GM12864 (cell line): ENCODE measurements at regions not wholly inside any gene's neighbourhood (a gene's known extent, or its start where the extent isn't known, plus 50 kb on each side); places are given as distances from the start of the nearest gene placed in this dataset.

Source experiments
- DNase-seq: peaks from one replicate; pipeline ENCODE4 v3.0.0-alpha.2; 2011; ENCODE audit warnings: low read depth
- H3K4me3 ChIP-seq: 2 replicates; pipeline ENCODE4 v1.5.1; 2011; ENCODE audit warnings: mild to moderate bottlenecking, low read depth, low read length, control low read depth
- TF ChIP-seq, protein P1 (sequence below): IDR thresholded peaks from 2 replicates; pipeline ENCODE4 v1.5.1; 2011; ENCODE audit warnings: low read depth, mild to moderate bottlenecking, moderate library complexity, low read length, control low read depth, inconsistent platforms; ENCODE audit errors: missing control alignments

DNA sequence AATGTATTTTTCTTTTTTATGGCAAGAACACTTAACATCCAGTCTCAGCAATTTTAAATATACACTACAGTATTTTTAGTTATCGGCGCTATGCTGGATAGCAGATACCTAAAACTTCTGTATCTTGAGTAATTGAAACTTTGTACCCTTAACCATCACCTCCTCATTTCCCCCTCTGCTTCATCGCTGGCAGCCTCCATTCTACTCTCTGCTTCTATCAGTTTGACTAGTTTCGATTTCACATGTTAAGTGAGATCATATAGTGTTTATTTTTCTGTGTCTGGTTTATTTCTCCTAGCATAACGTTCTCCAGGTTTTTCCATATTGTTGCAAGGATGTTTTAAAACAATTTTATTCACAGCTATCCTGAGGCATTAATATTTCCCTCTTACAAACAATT lies 340.8 kb upstream of the SLC10A2 start:
- no peak for DNase-seq
- TF ChIP-seq, protein P1, sequence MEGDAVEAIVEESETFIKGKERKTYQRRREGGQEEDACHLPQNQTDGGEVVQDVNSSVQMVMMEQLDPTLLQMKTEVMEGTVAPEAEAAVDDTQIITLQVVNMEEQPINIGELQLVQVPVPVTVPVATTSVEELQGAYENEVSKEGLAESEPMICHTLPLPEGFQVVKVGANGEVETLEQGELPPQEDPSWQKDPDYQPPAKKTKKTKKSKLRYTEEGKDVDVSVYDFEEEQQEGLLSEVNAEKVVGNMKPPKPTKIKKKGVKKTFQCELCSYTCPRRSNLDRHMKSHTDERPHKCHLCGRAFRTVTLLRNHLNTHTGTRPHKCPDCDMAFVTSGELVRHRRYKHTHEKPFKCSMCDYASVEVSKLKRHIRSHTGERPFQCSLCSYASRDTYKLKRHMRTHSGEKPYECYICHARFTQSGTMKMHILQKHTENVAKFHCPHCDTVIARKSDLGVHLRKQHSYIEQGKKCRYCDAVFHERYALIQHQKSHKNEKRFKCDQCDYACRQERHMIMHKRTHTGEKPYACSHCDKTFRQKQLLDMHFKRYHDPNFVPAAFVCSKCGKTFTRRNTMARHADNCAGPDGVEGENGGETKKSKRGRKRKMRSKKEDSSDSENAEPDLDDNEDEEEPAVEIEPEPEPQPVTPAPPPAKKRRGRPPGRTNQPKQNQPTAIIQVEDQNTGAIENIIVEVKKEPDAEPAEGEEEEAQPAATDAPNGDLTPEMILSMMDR = no peak

DNA sequence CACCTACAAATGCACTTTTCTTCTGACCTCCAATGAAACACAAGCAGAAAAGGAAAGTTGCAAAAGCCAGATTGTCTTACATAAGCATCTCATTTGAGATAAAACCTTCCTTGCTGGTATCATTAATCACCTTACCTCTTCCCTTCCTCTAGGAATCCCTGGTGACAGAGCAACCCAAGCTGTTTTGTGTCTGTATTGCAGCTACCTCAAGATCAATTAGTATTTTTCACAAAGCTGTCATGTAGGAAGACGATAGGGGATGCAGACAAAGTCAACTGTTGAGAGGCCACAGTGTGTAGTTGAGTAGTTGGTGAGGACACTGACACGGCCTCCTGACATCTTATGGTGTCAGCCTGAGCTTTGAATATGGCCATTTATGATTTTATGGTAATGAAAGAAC lies 339.1 kb upstream of the SLC10A2 start:
- no peak for DNase-seq
- TF ChIP-seq, protein P1 = no peak
- no peak overlapping the region for H3K4me3 ChIP-seq

More for the DNA sequence above, 340.8 kb upstream of the SLC10A2 start:
- H3K4me3 ChIP-seq = no peak overlapping the region

DNA sequence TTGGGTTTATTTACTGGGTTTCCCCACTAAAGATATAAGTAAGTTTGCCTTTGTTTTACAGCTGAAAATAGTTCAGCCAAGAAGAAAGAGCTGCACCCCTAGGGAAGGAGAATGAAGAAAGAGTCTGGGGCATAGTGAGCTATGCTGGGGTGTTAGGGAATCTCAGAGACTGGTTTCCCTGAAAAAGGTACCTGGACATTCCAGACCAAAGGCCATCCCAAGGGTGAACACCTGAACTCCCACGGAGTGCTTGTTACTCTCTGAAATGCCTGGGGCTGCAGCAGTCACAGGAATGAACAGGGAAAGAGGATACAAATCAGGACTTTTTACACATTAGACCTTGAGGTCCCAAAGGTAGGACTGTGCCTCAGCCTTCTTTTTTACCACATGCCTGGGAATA lies 337.6 kb upstream of the SLC10A2 start:
- no peak overlapping the region for H3K4me3 ChIP-seq
- TF ChIP-seq, protein P1 = no peak
- DNase-seq = no peak

DNA sequence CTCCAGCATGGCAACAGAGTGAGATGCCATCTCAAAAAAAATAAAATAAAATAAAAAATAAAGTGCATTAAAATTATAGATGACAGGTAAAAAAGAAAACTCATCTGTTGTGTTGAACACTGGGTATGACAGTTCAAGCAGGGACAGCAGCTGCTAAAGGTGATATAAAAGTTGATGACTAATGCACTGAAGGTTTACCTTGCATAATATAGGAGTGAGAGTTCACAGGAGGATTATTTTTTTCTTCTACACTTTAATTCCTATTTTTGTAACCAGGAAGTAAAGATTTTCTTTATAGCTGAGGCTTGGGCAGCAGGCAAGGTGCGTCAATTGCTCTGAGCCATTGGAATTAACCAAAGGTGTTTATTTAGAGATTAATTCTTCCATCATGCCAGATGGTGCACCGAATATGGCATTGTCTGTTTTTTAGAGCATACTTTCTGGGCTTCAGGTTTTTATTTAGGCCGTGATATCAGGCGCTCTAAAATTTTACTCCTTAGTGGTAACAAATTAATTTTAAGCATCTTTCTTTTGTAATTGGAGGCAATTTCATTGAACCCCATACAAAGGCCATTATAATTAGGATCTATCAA lies 337.0 kb upstream of the SLC10A2 start:
- no peak for DNase-seq
- H3K4me3 ChIP-seq = no peak overlapping the region
- TF ChIP-seq, protein P1 = no peak

DNA sequence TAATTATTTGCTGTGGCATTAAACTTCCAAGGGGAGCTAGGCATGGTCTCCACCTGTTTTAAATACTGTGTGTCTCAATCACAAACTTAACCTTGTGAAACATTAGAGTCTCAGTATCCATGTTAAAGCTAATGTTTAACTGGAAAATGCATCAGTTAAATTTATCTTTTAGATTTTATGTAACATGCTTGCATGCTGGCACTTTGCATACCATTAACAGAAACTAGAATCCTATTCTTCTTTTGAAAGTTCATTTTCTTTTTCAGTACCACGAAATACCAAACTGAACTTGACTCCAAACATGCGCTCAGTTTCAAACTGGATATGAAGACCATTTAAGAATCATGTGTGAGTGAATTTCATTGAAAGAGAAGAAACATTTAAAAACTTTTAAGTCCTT lies 328.9 kb upstream of the SLC10A2 start:
- no peak overlapping the region for H3K4me3 ChIP-seq
- TF ChIP-seq, protein P1 = no peak
- DNase-seq = no peak

DNA sequence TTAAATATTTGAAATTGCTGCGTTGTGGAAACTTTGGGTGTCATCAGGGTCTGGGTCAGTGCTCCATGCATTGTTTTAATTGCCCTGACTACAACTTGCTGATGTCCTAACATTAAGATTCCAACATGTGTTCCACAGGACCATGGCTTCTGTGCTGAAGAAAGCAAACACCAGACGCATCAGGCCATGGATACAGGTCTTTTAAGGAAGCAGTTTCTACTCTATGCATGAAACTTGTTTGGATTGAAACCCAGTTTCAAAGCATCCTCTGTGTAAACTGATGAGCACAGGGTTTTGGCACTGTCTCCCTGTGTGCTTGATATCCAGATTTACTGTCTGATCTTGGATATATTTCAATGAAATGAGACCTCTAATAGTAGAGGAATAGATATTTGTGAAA lies 328.4 kb upstream of the SLC10A2 start:
- H3K4me3 ChIP-seq = no peak overlapping the region
- TF ChIP-seq, protein P1 = no peak
- no peak for DNase-seq

DNA sequence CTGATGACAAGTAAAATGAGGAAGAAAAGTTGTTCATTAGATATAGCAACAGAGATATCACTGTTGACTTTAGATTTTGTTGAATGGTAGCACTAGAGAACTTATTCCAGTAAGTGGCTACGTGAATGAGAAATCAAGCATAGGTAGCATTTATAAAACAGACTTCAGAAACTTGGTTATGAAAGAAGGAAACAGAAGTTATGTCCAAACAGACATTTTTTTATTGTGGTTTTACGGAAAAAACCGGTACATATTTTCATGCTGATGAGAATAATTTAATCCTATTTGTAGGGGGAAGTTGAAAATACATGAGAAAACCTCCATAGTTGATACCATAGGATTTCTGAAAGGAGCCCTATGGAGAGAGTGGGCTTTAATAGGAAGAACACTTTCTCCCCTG lies 325.7 kb upstream of the SLC10A2 start:
- H3K4me3 ChIP-seq = no peak overlapping the region
- no peak for DNase-seq
- TF ChIP-seq, protein P1 = no peak
